Nephron (organoid): ENCODE measurements at regions not wholly inside any gene's neighbourhood (a gene's known extent, or its start where the extent isn't known, plus 50 kb on each side); places are given as distances from the start of the nearest gene placed in this dataset.
"Not testable (repeated sequence)": the region's sequence is repeated elsewhere in the genome, so short reads cannot be mapped to it uniquely, and the experiment has no call there.

Experiments
- H3K27ac Mint-ChIP-seq, 3 experiments: 2 replicates each; pipeline ENCODE4 v1.8.0; 2020; ENCODE audit warnings: mixed read lengths in 3 of 3, mild to moderate bottlenecking in 2 of 3, moderate library complexity in 1 of 3
- H3K27me3 Mint-ChIP-seq: 2 replicates; pipeline ENCODE4 v1.8.0; 2021; ENCODE audit warnings: low read depth, mild to moderate bottlenecking, moderate library complexity, mixed read lengths
- H3K36me3 Mint-ChIP-seq: 2 replicates; pipeline ENCODE4 v1.8.0; 2020; ENCODE audit warnings: low read depth, mixed read lengths
- H3K4me1 Mint-ChIP-seq: 2 replicates; pipeline ENCODE4 v1.8.0; 2020; ENCODE audit warnings: mixed read lengths
- H3K4me3 Mint-ChIP-seq, 3 experiments: 2 replicates each; pipeline ENCODE4 v1.8.0; 2020; ENCODE audit warnings: mild to moderate bottlenecking in 3 of 3, mixed read lengths in 3 of 3, moderate library complexity in 2 of 3
- H3K9me3 Mint-ChIP-seq: 2 replicates; pipeline ENCODE4 v1.8.0; 2020; ENCODE audit warnings: mixed read lengths
- TF ChIP-seq, protein P1 (sequence below), 3 experiments: fragments of 200-600 bp; sonication (generic); IDR thresholded peaks; one replicate each; pipeline ENCODE4 v1.5.0; 2021; ENCODE audit warnings: antibody characterized with exemption in 3 of 3; ENCODE audit not compliant: unreplicated experiment in 3 of 3

DNA sequence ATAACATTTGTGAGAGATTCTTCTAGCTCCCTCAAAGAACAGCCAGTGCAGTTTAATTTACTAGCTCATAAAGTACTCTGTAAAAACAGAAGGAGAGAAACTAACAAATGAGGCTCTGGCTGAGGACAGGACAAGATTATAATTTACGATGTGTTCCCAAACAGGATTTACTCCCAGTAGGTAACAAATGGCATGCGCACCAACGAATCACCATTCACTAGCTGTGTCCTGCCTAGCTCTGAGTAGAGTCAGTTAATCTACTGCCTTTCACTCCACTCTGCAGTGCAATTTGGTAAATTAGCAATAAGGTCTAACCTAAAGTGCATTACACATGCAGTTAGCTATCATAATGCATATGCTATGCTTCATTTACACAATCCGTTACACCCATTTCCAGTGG lies 497.4 kb upstream of the CCNG1 start:
- TF ChIP-seq, protein P1, sequence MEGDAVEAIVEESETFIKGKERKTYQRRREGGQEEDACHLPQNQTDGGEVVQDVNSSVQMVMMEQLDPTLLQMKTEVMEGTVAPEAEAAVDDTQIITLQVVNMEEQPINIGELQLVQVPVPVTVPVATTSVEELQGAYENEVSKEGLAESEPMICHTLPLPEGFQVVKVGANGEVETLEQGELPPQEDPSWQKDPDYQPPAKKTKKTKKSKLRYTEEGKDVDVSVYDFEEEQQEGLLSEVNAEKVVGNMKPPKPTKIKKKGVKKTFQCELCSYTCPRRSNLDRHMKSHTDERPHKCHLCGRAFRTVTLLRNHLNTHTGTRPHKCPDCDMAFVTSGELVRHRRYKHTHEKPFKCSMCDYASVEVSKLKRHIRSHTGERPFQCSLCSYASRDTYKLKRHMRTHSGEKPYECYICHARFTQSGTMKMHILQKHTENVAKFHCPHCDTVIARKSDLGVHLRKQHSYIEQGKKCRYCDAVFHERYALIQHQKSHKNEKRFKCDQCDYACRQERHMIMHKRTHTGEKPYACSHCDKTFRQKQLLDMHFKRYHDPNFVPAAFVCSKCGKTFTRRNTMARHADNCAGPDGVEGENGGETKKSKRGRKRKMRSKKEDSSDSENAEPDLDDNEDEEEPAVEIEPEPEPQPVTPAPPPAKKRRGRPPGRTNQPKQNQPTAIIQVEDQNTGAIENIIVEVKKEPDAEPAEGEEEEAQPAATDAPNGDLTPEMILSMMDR (IDR thresholded peaks at IDR 0.05; ENCODE audit: unreplicated experiment in 3 of 3), result no peak
- Mint-ChIP-seq H3K36me3 (no peaks in the 10 kb centered on the region), H3K4me1 (no peaks in the 10 kb centered on the region), H3K4me3 (no peak overlapping the region), H3K27ac (no peak overlapping the region), H3K9me3 (peaks cover 8% of the 10 kb centered on the region), H3K27me3 (no peaks in the 10 kb centered on the region)

DNA sequence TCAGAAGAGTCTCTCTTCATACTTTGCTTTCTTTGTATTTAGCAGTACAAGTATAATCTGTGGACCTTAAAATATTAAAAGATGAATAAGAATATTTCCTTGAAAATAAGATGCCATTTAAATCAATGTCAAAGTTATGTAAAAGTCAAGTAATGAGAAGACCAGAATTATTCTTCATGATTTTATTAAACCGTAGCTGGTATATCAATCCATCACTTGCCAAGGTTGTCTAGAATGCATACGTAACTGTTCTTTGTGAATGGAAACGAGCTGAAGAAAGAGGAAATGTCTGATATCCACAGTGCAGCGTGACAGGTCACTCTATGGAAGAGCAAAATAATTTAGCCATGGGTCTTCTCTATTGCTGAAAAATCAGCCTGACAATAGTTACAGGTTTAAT lies 488.7 kb upstream of the CCNG1 start:
- Mint-ChIP-seq H3K36me3 (no peaks in the 10 kb centered on the region), H3K9me3 (no peaks in the 10 kb centered on the region), H3K4me3 (no peak overlapping the region), H3K27ac (no peak overlapping the region), H3K4me1 (no peaks in the 10 kb centered on the region), H3K27me3 (no peaks in the 10 kb centered on the region)
- TF ChIP-seq, protein P1 (IDR thresholded peaks at IDR 0.05; ENCODE audit: unreplicated experiment in 3 of 3), result no peak

DNA sequence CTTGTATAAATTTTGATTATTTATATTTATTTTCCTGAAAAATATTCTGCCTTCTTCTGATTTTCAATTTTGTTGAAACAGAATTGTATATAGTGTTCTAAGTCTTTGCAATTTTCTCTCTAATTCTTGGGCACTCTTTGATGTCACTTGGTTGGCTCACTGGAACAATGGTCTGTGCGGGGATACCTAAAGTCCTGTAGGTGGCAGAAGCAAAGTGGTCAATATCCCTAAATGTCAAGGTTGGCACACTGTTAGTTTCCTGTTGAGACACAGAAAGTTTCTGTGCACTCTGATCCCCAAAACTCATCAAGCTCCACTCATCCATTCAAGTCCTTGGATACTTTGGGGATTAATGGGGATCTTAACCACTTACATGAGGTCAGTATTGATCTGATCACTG lies 480.8 kb upstream of the CCNG1 start:
- Mint-ChIP-seq H3K27ac (no peak overlapping the region), H3K27me3 (no peaks in the 10 kb centered on the region), H3K4me3 (no peak overlapping the region), H3K4me1 (no peaks in the 10 kb centered on the region), H3K36me3 (no peaks in the 10 kb centered on the region), H3K9me3 (no peaks in the 10 kb centered on the region)
- TF ChIP-seq, protein P1 (IDR thresholded peaks at IDR 0.05; ENCODE audit: unreplicated experiment in 3 of 3), result no peak

DNA sequence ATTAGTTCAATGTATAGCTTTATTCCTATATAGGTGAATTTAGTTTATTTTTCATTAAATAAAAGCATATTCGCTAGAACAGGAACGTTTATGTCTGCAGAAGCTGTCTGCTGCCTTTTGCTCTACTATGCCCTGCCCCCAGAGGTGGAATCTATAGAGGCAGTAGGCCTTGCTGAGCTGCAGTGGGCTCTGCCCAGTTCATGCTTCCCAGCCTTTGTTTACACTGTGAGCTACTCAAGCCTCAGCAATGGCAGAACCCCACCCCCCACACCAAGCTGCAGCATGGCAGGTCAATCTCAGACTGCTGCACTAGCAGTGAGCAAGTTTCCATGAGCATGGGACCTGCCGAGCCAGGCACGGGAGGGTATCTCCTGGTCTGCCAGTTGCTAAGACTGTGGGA lies 473.3 kb upstream of the CCNG1 start:
- peaks cover 17% of the 10 kb centered on the region for H3K9me3 Mint-ChIP-seq
- H3K4me3 Mint-ChIP-seq, H3K27ac Mint-ChIP-seq, H3K36me3 Mint-ChIP-seq, H3K27me3 Mint-ChIP-seq, H3K4me1 Mint-ChIP-seq: not testable (repeated sequence)

DNA sequence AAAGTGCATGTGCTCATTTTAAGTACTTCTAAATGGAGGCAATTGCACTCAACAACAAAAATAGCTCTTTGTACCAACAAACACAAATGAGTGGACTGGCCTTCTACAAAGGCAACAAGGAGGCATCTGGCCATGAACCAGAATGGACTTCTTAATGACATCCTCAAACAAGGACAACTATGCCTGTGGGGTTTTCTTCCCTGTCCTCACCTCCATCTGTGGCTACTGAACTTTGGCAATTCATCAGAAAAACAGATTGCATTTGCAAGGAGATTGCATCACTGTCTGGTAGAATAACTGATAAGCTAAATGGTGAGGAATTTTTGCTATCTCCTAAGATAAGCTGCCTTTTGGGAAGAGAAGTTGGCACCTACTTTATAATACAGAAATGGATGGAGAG lies 447.3 kb upstream of the CCNG1 start:
- no peaks in the 10 kb centered on the region for H3K36me3 Mint-ChIP-seq
- no peaks in the 10 kb centered on the region for H3K4me1 Mint-ChIP-seq
- H3K4me3 Mint-ChIP-seq, result no peak overlapping the region
- TF ChIP-seq, protein P1 (IDR thresholded peaks at IDR 0.05; ENCODE audit: unreplicated experiment in 3 of 3), result no peak
- no peak overlapping the region for H3K27ac Mint-ChIP-seq
- H3K27me3 Mint-ChIP-seq, result no peaks in the 10 kb centered on the region
- no peaks in the 10 kb centered on the region for H3K9me3 Mint-ChIP-seq

DNA sequence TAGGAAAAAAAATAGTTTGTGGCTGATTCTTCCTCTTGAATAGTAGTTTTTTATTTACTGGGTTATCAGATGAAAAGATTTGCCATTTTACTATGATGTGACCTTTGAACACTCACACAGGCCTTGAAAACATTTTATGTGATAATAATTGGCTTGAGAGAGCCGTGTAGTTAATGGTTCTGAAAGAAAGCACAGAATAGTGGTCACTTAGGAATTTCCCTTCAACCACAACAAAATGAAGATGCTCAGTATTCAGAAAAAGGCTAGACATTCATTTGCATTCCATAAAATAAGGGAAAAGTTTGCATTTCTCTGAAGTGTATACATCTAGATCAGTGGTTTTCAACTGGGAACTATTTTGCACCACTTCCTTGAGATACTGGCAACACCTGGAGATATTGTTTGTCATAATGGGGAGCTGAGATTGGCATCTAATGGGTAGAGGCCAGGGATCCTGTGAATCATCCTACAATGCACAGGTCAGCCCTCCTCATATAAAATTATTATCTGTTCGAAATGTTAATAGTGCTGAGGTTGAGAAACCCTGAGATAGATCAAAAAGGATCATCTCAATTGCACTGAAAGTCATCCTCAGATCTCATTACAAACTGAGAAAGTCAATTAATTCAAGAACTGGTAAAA lies 446.4 kb upstream of the CCNG1 start:
- H3K4me1 Mint-ChIP-seq, result no peaks in the 10 kb centered on the region
- TF ChIP-seq, protein P1 (IDR thresholded peaks at IDR 0.05; ENCODE audit: unreplicated experiment in 3 of 3), result no peak
- H3K9me3 Mint-ChIP-seq, result no peaks in the 10 kb centered on the region
- no peak overlapping the region for H3K27ac Mint-ChIP-seq
- H3K4me3 Mint-ChIP-seq, result no peak overlapping the region
- H3K36me3 Mint-ChIP-seq, result no peaks in the 10 kb centered on the region
- H3K27me3 Mint-ChIP-seq, result no peaks in the 10 kb centered on the region
